Heart right ventricle (tissue), 16 donors: ENCODE measurements at regions not wholly inside any gene's neighbourhood (a gene's known extent, or its start where the extent isn't known, plus 50 kb on each side); places are given as distances from the start of the nearest gene placed in this dataset.

Experiments
- ATAC-seq, 8 donors: fragments of 200-7000 bp; cut with Tn5 transposase; one replicate each; pipeline ENCODE4 v1.9.1; 2020; ENCODE audit warnings: mild to moderate bottlenecking in 8 of 8, moderate library complexity in 8 of 8, moderate number of reproducible peaks in 1 of 8
- DNase-seq, 2 donors: peaks; one replicate each; pipeline ENCODE4 v3.0.0-alpha.2; 2020
- H3K27ac ChIP-seq, 10 donors: fragments of 200-600 bp; sonication (generic) in 2 of 10; one replicate each; pipeline versions ENCODE4 v1.5.0 to v1.8.0; 2020 to 2022; ENCODE audit warnings: mild to moderate bottlenecking in 3 of 10
- H3K27me3 ChIP-seq, 7 donors: fragments of 200-600 bp; one replicate each; pipeline ENCODE4 v1.8.0; 2021 to 2022; ENCODE audit warnings: mild to moderate bottlenecking in 2 of 7
- H3K36me3 ChIP-seq, 9 donors: fragments of 200-600 bp; sonication (generic) in 1 of 9; one replicate each; pipeline versions ENCODE4 v1.5.0 to v1.8.0; 2020 to 2022; ENCODE audit warnings: mild to moderate bottlenecking in 2 of 9
- H3K4me1 ChIP-seq, 9 donors: fragments of 200-600 bp; sonication (generic) in 1 of 9; one replicate each; pipeline versions ENCODE4 v1.5.0 to v1.8.0; 2020 to 2022; ENCODE audit warnings: mild to moderate bottlenecking in 4 of 9
- H3K4me3 ChIP-seq, 10 donors: fragments of 200-600 bp; sonication (generic) in 2 of 10; one replicate each; pipeline versions ENCODE4 v1.5.0 to v1.8.0; 2020 to 2022; ENCODE audit warnings: mild to moderate bottlenecking in 7 of 10, moderate library complexity in 2 of 10
- H3K9me3 ChIP-seq, 11 donors: fragments of 200-600 bp in 10 of 11; sonication (generic) in 2 of 11; one replicate each; pipeline versions ENCODE4 v1.5.0 to v1.8.0; 2013 to 2022; ENCODE audit warnings: mild to moderate bottlenecking in 2 of 11, control low read depth in 1 of 11, moderate library complexity in 1 of 11
- CTCF ChIP-seq, 9 donors: fragments of 200-600 bp; sonication (generic) in 2 of 9; IDR thresholded peaks; one replicate each; pipeline versions ENCODE4 v1.5.0 to v1.8.0; 2021 to 2022; ENCODE audit warnings: antibody characterized with exemption in 9 of 9, mild to moderate bottlenecking in 5 of 9, moderate library complexity in 1 of 9
- WGBS, 2 donors: extraction: QIAGEN DNeasy Blood & Tissue Kit; methylation state at CpG; one replicate each; pipeline ENCODE4 v1.1.7; 2013; ENCODE audit warnings: inconsistent platforms in 1 of 2; 5-methylcytosine and 5-hydroxymethylcytosine counted together
- intact Hi-C, 10 donors: fragments of 100-400 bp; cut with DNase I; formaldehyde crosslinking; loops; one replicate each; pipeline versions ENCODE4 v1.11.1 to v1.14.2; 2022
- donor health status: Arrhythmogenic right ventricular cardiomyopathy.
- donor health status: ischemic (EF 13 %, LVEDD 7.1; RV severe dilation, severe dysfunction).
- donor health status: healthy with polysubstance abuse.
- donor health status: DM: no; HTN: yes; CAD: no.
- donor health status: DM: no; HTN: no; CAD: no.
- donor health status: ischemic (EF 25% LVEDD 6.9; RV normal size, moderate dysfunction).
- donor health status: ischemic (EF 25% LVEDD 5.7; RV mildly dilated, moderate dysfunction).
- donor health status: healthy.
- donor health status: DM: yes; HTN: yes; CAD: no.
- donor health status: Ischemic cardiomyopathy.
- donor health status: ischemic (EF 35%, LVEDD 5.7; RV mildly dilated, moderate dysfunction).
- donor health status: nonischemic (EF 11% LVEDD 7.7; RV severe dilation, severe dysfunction).
- donor health status: DM: yes; HTN: yes; CAD: no.
- donor health status: PGD.
- donor health status: ischemic (EF 29% LVEDD 5.4; RV normal size, mild dysfunction).
- donor health status: nonischemic (EF 23%, LVEDD 6.1; RV moderate dilation, normal function).

- Histone ChIP-seq H3K4me1 (peaks cover 0 to 3% (median 0%) of the 10 kb centered on the region in 9 donors), H3K36me3 (no peaks in the 10 kb centered on the region), H3K27ac (no peak overlapping the region), H3K9me3 (peaks cover 0 to 8% (median 0%) of the 10 kb centered on the region in 11 donors), H3K27me3 (no peaks in the 10 kb centered on the region), H3K4me3 (no peak overlapping the region)
- intact Hi-C loops = no loop called here
- no peak for TF ChIP-seq CTCF (IDR thresholded peaks at IDR 0.05)
- ATAC-seq (no peak), DNase-seq (no peak)
- WGBS, 2 donors = 75 to 83% methylated on average over 2 of the region's 2 CpGs
These were observed 754.2 kb upstream of the ID2 start for GRCh38 chr2:7927691-7928090.

- ATAC-seq (no peak), DNase-seq (no peak)
- no peak for TF ChIP-seq CTCF (IDR thresholded peaks at IDR 0.05)
- intact Hi-C loops = no loop called here
- H3K27ac ChIP-seq = no peak overlapping the region
- peaks cover 0 to 3% (median 0%) of the 10 kb centered on the region in 9 donors for H3K4me1 ChIP-seq
- no peaks in the 10 kb centered on the region for H3K36me3 ChIP-seq
- no peaks in the 10 kb centered on the region for H3K27me3 ChIP-seq
- H3K9me3 ChIP-seq = no peaks in the 10 kb centered on the region
- no peak overlapping the region for H3K4me3 ChIP-seq
- WGBS, 2 donors = 85 to 86% methylated on average over 9 of the region's 9 CpGs
These were observed 752.6 kb upstream of the ID2 start for GRCh38 chr2:7929281-7929680.

- H3K4me1 ChIP-seq = peaks cover 0 to 3% (median 0%) of the 10 kb centered on the region in 9 donors
- peak; percentile 18 to 51 for DNase-seq
- H3K9me3 ChIP-seq = no peaks in the 10 kb centered on the region
- no peak for TF ChIP-seq CTCF (IDR thresholded peaks at IDR 0.05)
- H3K4me3 ChIP-seq = no peak overlapping the region
- intact Hi-C loops = no loop called here
- no peaks in the 10 kb centered on the region for H3K27me3 ChIP-seq
- no peak overlapping the region for H3K27ac ChIP-seq
- H3K36me3 ChIP-seq = no peaks in the 10 kb centered on the region
- peak in 6 of 8 donors; percentile 51 to 69 (median 56) for ATAC-seq
- WGBS, 2 donors = 65 to 76% methylated on average over 13 of the region's 13 CpGs
These were observed 750.8 kb upstream of the ID2 start for GRCh38 chr2:7930800-7931635.

- DNase-seq = no peak
- H3K9me3 ChIP-seq = no peaks in the 10 kb centered on the region
- H3K27ac ChIP-seq = no peak overlapping the region
- H3K4me3 ChIP-seq = no peak overlapping the region
- peaks cover 0 to 3% (median 0%) of the 10 kb centered on the region in 7 donors for H3K27me3 ChIP-seq
- H3K36me3 ChIP-seq = no peaks in the 10 kb centered on the region
- ATAC-seq = no peak
- intact Hi-C loops = no loop called here
- H3K4me1 ChIP-seq = peaks cover 0 to 3% (median 0%) of the 10 kb centered on the region in 9 donors
- WGBS, 2 donors = 85 to 88% methylated on average over 4 of the region's 4 CpGs
- TF ChIP-seq CTCF (IDR thresholded peaks at IDR 0.05) = no peak
These were observed 750.0 kb upstream of the ID2 start for GRCh38 chr2:7931808-7932207.
